ENCODE measurements at regions not wholly inside any gene's neighbourhood (a gene's known extent, or its start where the extent isn't known, plus 50 kb on each side); places are given as distances from the start of the nearest gene placed in this dataset.

GRCh38 chr12:46679754-46680153, 146.0 kb downstream of the SLC38A4 start:
- Histone ChIP-seq H3K9me3 (ENCODE audit: control insufficient read depth, insufficient read depth, low read depth, low read length) (no peaks in the 10 kb centered on the region), H3K4me2 (ENCODE audit: extremely low read depth, insufficient read depth, low read length) (no peak overlapping the region), H3K9ac (ENCODE audit: insufficient read depth, low read length) (no peak overlapping the region), H2AFZ (ENCODE audit: low read length) (no peak overlapping the region), H3K27me3 (ENCODE audit: control insufficient read depth, insufficient read depth, low read length) (no peaks in the 10 kb centered on the region), H4K20me1 (ENCODE audit: control insufficient read depth, extremely low read depth, insufficient read depth, low read length) (no peaks in the 10 kb centered on the region), H3K4me3 (replicated peaks in 1 of 4; ENCODE audit: control extremely low read depth in 1 of 4, insufficient read depth in 1 of 4, low read depth in 3 of 4, low read length in 4 of 4) (no peak overlapping the region), H3K27ac (ENCODE audit: insufficient read depth, low read length) (no peak overlapping the region), H3K36me3 (ENCODE audit: control insufficient read depth, insufficient read depth, low read length) (no peaks in the 10 kb centered on the region), H3K4me1 (ENCODE audit: control insufficient read depth, extremely low read depth, insufficient read depth, low read length) (peaks cover 4% of the 10 kb centered on the region), H3K79me2 (ENCODE audit: control insufficient read depth, insufficient read depth, low read length) (no peaks in the 10 kb centered on the region)
- DNase-seq (ENCODE audit: low read depth in 2 of 2): no peak
- TF ChIP-seq CTCF (conservative IDR thresholded peaks at IDR 0.05 in 1 of 2, IDR thresholded peaks at IDR 0.05 in 1 of 2; ENCODE audit: low read depth in 1 of 2, low read length in 2 of 2): no peak
- TF ChIP-seq EZH2 (IDR thresholded peaks at IDR 0.05; ENCODE audit: low read length, missing control alignments): no peak

- no peak overlapping the region for H3K9ac ChIP-seq (ENCODE audit: insufficient read depth, low read length)
- H2AFZ ChIP-seq (ENCODE audit: low read length): no peak overlapping the region
- no peak overlapping the region for H3K27ac ChIP-seq (ENCODE audit: insufficient read depth, low read length)
- TF ChIP-seq EZH2 (IDR thresholded peaks at IDR 0.05; ENCODE audit: low read length, missing control alignments) (no peak), CTCF (conservative IDR thresholded peaks at IDR 0.05 in 1 of 2, IDR thresholded peaks at IDR 0.05 in 1 of 2; ENCODE audit: low read depth in 1 of 2, low read length in 2 of 2) (no peak)
- no peaks in the 10 kb centered on the region for H4K20me1 ChIP-seq (ENCODE audit: control insufficient read depth, extremely low read depth, insufficient read depth, low read length)
- H3K36me3 ChIP-seq (ENCODE audit: control insufficient read depth, insufficient read depth, low read length): no peaks in the 10 kb centered on the region
- H3K27me3 ChIP-seq (ENCODE audit: control insufficient read depth, insufficient read depth, low read length): no peaks in the 10 kb centered on the region
- peaks cover 4% of the 10 kb centered on the region for H3K4me1 ChIP-seq (ENCODE audit: control insufficient read depth, extremely low read depth, insufficient read depth, low read length)
- DNase-seq (ENCODE audit: low read depth in 2 of 2): no peak
- no peak overlapping the region for H3K4me2 ChIP-seq (ENCODE audit: extremely low read depth, insufficient read depth, low read length)
- no peaks in the 10 kb centered on the region for H3K79me2 ChIP-seq (ENCODE audit: control insufficient read depth, insufficient read depth, low read length)
- H3K4me3 ChIP-seq (replicated peaks in 1 of 4; ENCODE audit: control extremely low read depth in 1 of 4, insufficient read depth in 1 of 4, low read depth in 3 of 4, low read length in 4 of 4): no peak overlapping the region
- no peaks in the 10 kb centered on the region for H3K9me3 ChIP-seq (ENCODE audit: control insufficient read depth, insufficient read depth, low read depth, low read length)
Observed at GRCh38 chr12:46678426-46678825, 147.4 kb downstream of the SLC38A4 start.

- H3K9ac ChIP-seq (ENCODE audit: insufficient read depth, low read length): no peak overlapping the region
- no peak overlapping the region for H3K27ac ChIP-seq (ENCODE audit: insufficient read depth, low read length)
- peak; percentile 43 to 58 for DNase-seq (ENCODE audit: low read depth in 2 of 2)
- no peak overlapping the region for H3K4me3 ChIP-seq (replicated peaks in 1 of 4; ENCODE audit: control extremely low read depth in 1 of 4, insufficient read depth in 1 of 4, low read depth in 3 of 4, low read length in 4 of 4)
- no peaks in the 10 kb centered on the region for H3K79me2 ChIP-seq (ENCODE audit: control insufficient read depth, insufficient read depth, low read length)
- H2AFZ ChIP-seq (ENCODE audit: low read length): no peak overlapping the region
- no peaks in the 10 kb centered on the region for H3K27me3 ChIP-seq (ENCODE audit: control insufficient read depth, insufficient read depth, low read length)
- H3K4me2 ChIP-seq (ENCODE audit: extremely low read depth, insufficient read depth, low read length): no peak overlapping the region
- TF ChIP-seq CTCF (conservative IDR thresholded peaks at IDR 0.05 in 1 of 2, IDR thresholded peaks at IDR 0.05 in 1 of 2; ENCODE audit: low read depth in 1 of 2, low read length in 2 of 2) (peak in 1 of 2 donors; percentile 36), EZH2 (IDR thresholded peaks at IDR 0.05; ENCODE audit: low read length, missing control alignments) (no peak)
- no peaks in the 10 kb centered on the region for H3K9me3 ChIP-seq (ENCODE audit: control insufficient read depth, insufficient read depth, low read depth, low read length)
- no peaks in the 10 kb centered on the region for H4K20me1 ChIP-seq (ENCODE audit: control insufficient read depth, extremely low read depth, insufficient read depth, low read length)
- H3K4me1 ChIP-seq (ENCODE audit: control insufficient read depth, extremely low read depth, insufficient read depth, low read length): peaks cover 4% of the 10 kb centered on the region
- H3K36me3 ChIP-seq (ENCODE audit: control insufficient read depth, insufficient read depth, low read length): no peaks in the 10 kb centered on the region
Observed at GRCh38 chr12:46677749-46678148, 148.0 kb downstream of the SLC38A4 start.
